Skeletal muscle cell (primary cell): ENCODE measurements at regions not wholly inside any gene's neighbourhood (a gene's known extent, or its start where the extent isn't known, plus 50 kb on each side); places are given as distances from the start of the nearest gene placed in this dataset.

ENCODE experiments used
- DNase-seq: peaks from one replicate; pipeline ENCODE4 v3.0.0-alpha.2; 2010; ENCODE audit warnings: low read depth
- H3K4me3 ChIP-seq: 2 replicates; pipeline ENCODE4 v1.5.1; 2011; ENCODE audit warnings: low read depth, mild to moderate bottlenecking, control low read depth, low read length, moderate library complexity

- DNase-seq: no peak
- no peak overlapping the region for H3K4me3 ChIP-seq
Measured at GRCh38 chr10:3478632-3479240, 306.2 kb upstream of the PITRM1 start.

GRCh38 chr10:3478153-3478552 lies 305.6 kb upstream of the PITRM1 start:
- no peak for DNase-seq
- no peak overlapping the region for H3K4me3 ChIP-seq

- DNase-seq: peak; percentile 91
Measured at GRCh38 chr10:3477683-3478082, 305.1 kb upstream of the PITRM1 start.

GRCh38 chr10:3476640-3477448 lies 304.3 kb upstream of the PITRM1 start:
- no peak for DNase-seq

More at GRCh38 chr10:3477683-3478082, 305.1 kb upstream of the PITRM1 start:
- H3K4me3 ChIP-seq: no peak overlapping the region

GRCh38 chr10:3476186-3476585 lies 303.6 kb upstream of the PITRM1 start:
- no peak for DNase-seq
- no peak overlapping the region for H3K4me3 ChIP-seq

More at GRCh38 chr10:3476640-3477448, 304.3 kb upstream of the PITRM1 start:
- H3K4me3 ChIP-seq: no peak overlapping the region

- no peak for DNase-seq
- H3K4me3 ChIP-seq: no peak overlapping the region
Measured at GRCh38 chr10:3475367-3475766, 302.8 kb upstream of the PITRM1 start.

GRCh38 chr10:3474266-3474665 lies 301.7 kb upstream of the PITRM1 start:
- DNase-seq: no peak

GRCh38 chr10:3473271-3473670 lies 300.7 kb upstream of the PITRM1 start:
- DNase-seq: no peak
- H3K4me3 ChIP-seq: no peak overlapping the region

More at GRCh38 chr10:3474266-3474665, 301.7 kb upstream of the PITRM1 start:
- H3K4me3 ChIP-seq: no peak overlapping the region

- no peak for DNase-seq
Measured at GRCh38 chr10:3472287-3473051, 299.9 kb upstream of the PITRM1 start.

GRCh38 chr10:3471927-3472286 lies 299.3 kb upstream of the PITRM1 start:
- no peak for DNase-seq
- H3K4me3 ChIP-seq: no peak overlapping the region

More at GRCh38 chr10:3472287-3473051, 299.9 kb upstream of the PITRM1 start:
- H3K4me3 ChIP-seq: no peak overlapping the region

- no peak overlapping the region for H3K4me3 ChIP-seq
- no peak for DNase-seq
Measured at GRCh38 chr10:3471472-3471871, 298.9 kb upstream of the PITRM1 start.

GRCh38 chr10:3470191-3470590 lies 297.6 kb upstream of the PITRM1 start:
- no peak for DNase-seq
- H3K4me3 ChIP-seq: no peak overlapping the region

- no peak for DNase-seq
Measured at GRCh38 chr10:3469639-3470020, 297.0 kb upstream of the PITRM1 start.

GRCh38 chr10:3468919-3469638 lies 296.5 kb upstream of the PITRM1 start:
- DNase-seq: peak; percentile 94
- no peak overlapping the region for H3K4me3 ChIP-seq

More at GRCh38 chr10:3469639-3470020, 297.0 kb upstream of the PITRM1 start:
- H3K4me3 ChIP-seq: no peak overlapping the region

- peak; percentile 90 for DNase-seq
- peak overlapping the region; percentile 9 for H3K4me3 ChIP-seq
Measured at GRCh38 chr10:3467052-3467951, 294.7 kb upstream of the PITRM1 start.

GRCh38 chr10:3465406-3465891 lies 292.9 kb upstream of the PITRM1 start:
- DNase-seq: no peak
- H3K4me3 ChIP-seq: no peak overlapping the region

GRCh38 chr10:3464760-3465405 lies 292.3 kb upstream of the PITRM1 start:
- H3K4me3 ChIP-seq: no peak overlapping the region
- no peak for DNase-seq
